GM12878 (cell line): ENCODE measurements at regions not wholly inside any gene's neighbourhood (a gene's known extent, or its start where the extent isn't known, plus 50 kb on each side); places are given as distances from the start of the nearest gene placed in this dataset.

Source experiments
- ATAC-seq: fragments of 200-7000 bp; cut with Tn5 transposase; 3 replicates; pipeline ENCODE4 v1.9.1; 2020; ENCODE audit warnings: mild to moderate bottlenecking, moderate library complexity
- BruUV-seq: library from RNA; stranded (reverse); fragments of 400-500 nt; replicated peaks from 2 replicates; lab custom pipeline; 2021; lab: Mats Ljungman, UMichigan
- CTCF ChIA-PET: fragments of 300-600 bp; sonication (Branson Sonifier 250); formaldehyde crosslinking; extraction: SDS; loops from one replicate; lab custom pipeline; 2021; ENCODE audit warnings: inconsistent platforms; lab: Yijun Ruan, JAX
- POLR2A ChIA-PET: fragments of 350-600 bp; formaldehyde crosslinking; extraction: SDS; loops from one replicate; lab custom pipeline; 2021; ENCODE audit warnings: inconsistent platforms; lab: Charles Lee
- RAD21 ChIA-PET: fragments of 300-600 bp; sonication (Branson Sonifier 250); formaldehyde crosslinking; loops from one replicate; lab custom pipeline; 2023; ENCODE audit warnings: antibody characterized with exemption; ENCODE audit not compliant: unreplicated experiment; lab: Charles Lee
- SMC1A ChIA-PET: fragments of 300-600 bp; sonication (Branson Sonifier 250); formaldehyde crosslinking; loops from one replicate; lab custom pipeline; 2023; ENCODE audit not compliant: unreplicated experiment, uncharacterized antibody; lab: Charles Lee
- DNase-seq: peaks from one replicate; pipeline ENCODE4 v3.0.0-alpha.2; 2011; ENCODE audit warnings: low read depth, low spot score
- FAIRE-seq: peaks from 3 replicates; lab custom pipeline; 2011; peaks lifted over from hg19 to GRCh38; lab: Jason Lieb, UNC
- H2AFZ ChIP-seq: 2 replicates; pipeline ENCODE4 v1.6.0; 2011; ENCODE audit warnings: low read depth, low read length, control low read depth; ENCODE audit not compliant: control insufficient read depth
- H3K27ac ChIP-seq: 2 replicates; pipeline ENCODE4 v1.5.1; 2011; ENCODE audit warnings: control low read depth; ENCODE audit not compliant: control insufficient read depth, insufficient read depth
- H3K27me3 ChIP-seq, 2 experiments: replicated peaks in 1 of 2; 2 replicates each; pipeline versions ENCODE4 v1.6.0 to v1.6.1; 2011; ENCODE audit warnings: low read length in 1 of 2; ENCODE audit not compliant: control insufficient read depth in 2 of 2, insufficient read depth in 2 of 2
- H3K36me3 ChIP-seq, 2 experiments: 2 replicates each; pipeline ENCODE4 v1.5.1; 2011; ENCODE audit warnings: low read length in 1 of 2; ENCODE audit not compliant: control insufficient read depth in 2 of 2, insufficient read depth in 2 of 2
- H3K4me1 ChIP-seq: 2 replicates; pipeline ENCODE4 v1.6.1; 2011; ENCODE audit warnings: mild to moderate bottlenecking, low read length, moderate library complexity, mixed read lengths; ENCODE audit not compliant: control insufficient read depth, insufficient read depth
- H3K4me2 ChIP-seq: 2 replicates; pipeline ENCODE4 v1.6.0; 2011; ENCODE audit warnings: control low read depth; ENCODE audit not compliant: control insufficient read depth, insufficient read depth
- H3K4me3 ChIP-seq: fragments of 200-600 bp; sonication (generic); 2 replicates; pipeline ENCODE4 v1.5.1; 2016
- H3K79me2 ChIP-seq: 2 replicates; pipeline ENCODE4 v1.6.0; 2011; ENCODE audit warnings: low read length; ENCODE audit not compliant: control insufficient read depth, insufficient read depth
- H3K9ac ChIP-seq: 2 replicates; pipeline ENCODE4 v1.8.0; 2011; ENCODE audit warnings: low read length, control low read depth, mixed read lengths; ENCODE audit not compliant: control insufficient read depth, insufficient read depth
- H3K9me3 ChIP-seq: replicated peaks from 3 replicates; pipeline ENCODE4 v1.5.1; 2011; ENCODE audit warnings: mild to moderate bottlenecking, low read length; ENCODE audit not compliant: control insufficient read depth, insufficient read depth
- H4K20me1 ChIP-seq: 2 replicates; pipeline ENCODE4 v1.6.0; 2011; ENCODE audit not compliant: control insufficient read depth, insufficient read depth
- ASH2L ChIP-seq: fragments of 300-600, 200-600 bp; sonication (generic); IDR thresholded peaks from 2 replicates; pipeline ENCODE4 v1.6.1; 2017; ENCODE audit warnings: low read depth, mild to moderate bottlenecking, borderline replicate concordance
- BMI1 ChIP-seq: fragments of 450-650 bp; IDR thresholded peaks from 2 replicates; pipeline ENCODE4 v1.6.1; 2016; ENCODE audit warnings: mild to moderate bottlenecking, moderate library complexity, borderline replicate concordance
- MLLT1 ChIP-seq: fragments of 450-650 bp; IDR thresholded peaks from 2 replicates; pipeline ENCODE4 v1.6.1; 2016; ENCODE audit warnings: mild to moderate bottlenecking
- POU2F2 ChIP-seq: IDR thresholded peaks from 3 replicates; pipeline ENCODE4 v1.6.1; 2011; ENCODE audit warnings: low read depth, mild to moderate bottlenecking, low read length, borderline replicate concordance
- SMAD1 ChIP-seq: fragments of 450-650 bp; IDR thresholded peaks from 2 replicates; pipeline ENCODE4 v1.6.1; 2018; ENCODE audit warnings: mild to moderate bottlenecking, low read depth; ENCODE audit not compliant: partially characterized antibody
- WGBS: methylation state at CpG from one replicate; pipeline ENCODE4 v1.1.6; 2016; ENCODE audit warnings: low lambda C conversion rate; ENCODE audit not compliant: insufficient replicate concordance, insufficient coverage; ENCODE audit errors: missing lambda C conversion rate; 5-methylcytosine and 5-hydroxymethylcytosine counted together
- in situ Hi-C: fragments of 300-500 bp; cut with MboI; formaldehyde crosslinking; loops from 9 replicates; pipeline ENCODE4 v1.14.3; 2018; ENCODE audit warnings: mixed read lengths
- intact Hi-C: fragments of 100-400 bp; cut with micrococcal nuclease; formaldehyde crosslinking; loops from one replicate; pipeline ENCODE4 v1.14.2; 2022; ENCODE audit not compliant: unreplicated experiment
- TF ChIP-seq, protein P1 (sequence below), 3 experiments: IDR thresholded peaks in 2 of 3; conservative IDR thresholded peaks in 1 of 3; 2 replicates each; pipeline ENCODE4 v1.5.1; 2011; ENCODE audit warnings: low read depth in 3 of 3, low read length in 3 of 3, mild to moderate bottlenecking in 3 of 3, control low read depth in 2 of 3, moderate library complexity in 2 of 3, inconsistent platforms in 1 of 3, mixed read lengths in 1 of 3; ENCODE audit not compliant: control insufficient read depth in 2 of 3, insufficient read depth in 1 of 3; ENCODE audit errors: extremely low read depth in 1 of 3

DNA sequence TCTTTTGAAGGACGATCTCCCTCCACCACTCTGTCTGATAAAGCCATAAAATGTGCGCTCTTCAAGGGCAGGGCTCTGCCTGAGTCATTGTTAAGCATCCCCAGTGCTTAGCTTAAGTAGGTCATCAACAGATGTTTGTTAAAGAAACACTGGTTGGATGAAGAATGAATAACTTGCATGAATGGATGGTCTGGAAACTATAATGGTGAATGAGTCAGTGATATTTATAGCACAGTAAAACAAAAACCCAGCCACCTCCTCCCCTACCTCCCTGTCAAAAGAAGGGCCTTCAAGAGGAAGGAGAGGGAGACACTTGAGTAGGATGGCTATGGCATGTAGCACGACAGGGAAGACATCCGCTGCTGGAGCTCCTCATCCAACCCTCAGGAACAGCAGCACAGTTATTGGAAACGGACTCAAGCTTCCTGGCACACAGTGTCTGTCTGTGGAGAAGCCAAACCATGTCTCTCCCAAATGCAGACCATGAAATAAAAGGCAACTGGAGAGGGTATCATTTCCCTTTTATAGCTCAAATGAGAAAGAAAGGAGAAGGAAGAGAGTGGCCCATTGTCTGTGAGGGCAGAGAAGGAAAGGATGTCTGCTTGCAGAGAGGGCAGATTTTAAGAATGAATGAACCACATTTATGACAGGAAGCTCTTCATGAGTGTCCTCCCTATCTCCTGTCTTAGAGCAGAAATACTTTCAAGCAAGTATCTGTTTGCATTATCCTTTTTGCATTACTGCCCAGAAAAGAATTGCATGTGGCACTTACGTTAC lies 183.5 kb upstream of the UBL3 start:
- WGBS: 30% methylated on average over 6 of the region's 6 CpGs
- intact Hi-C loops: no loop called here
- no peak overlapping the region for H3K4me3 ChIP-seq
- DNase-seq: no peak
- no peaks in the 10 kb centered on the region for H3K36me3 ChIP-seq
- no TSS peak for BruUV-seq
- H4K20me1 ChIP-seq: no peaks in the 10 kb centered on the region
- TF ChIP-seq MLLT1: no peak
- no peak for TF ChIP-seq ASH2L
- TF ChIP-seq BMI1: no peak
- TF ChIP-seq SMAD1: no peak
- no peak for TF ChIP-seq POU2F2
- TF ChIP-seq, protein P1, sequence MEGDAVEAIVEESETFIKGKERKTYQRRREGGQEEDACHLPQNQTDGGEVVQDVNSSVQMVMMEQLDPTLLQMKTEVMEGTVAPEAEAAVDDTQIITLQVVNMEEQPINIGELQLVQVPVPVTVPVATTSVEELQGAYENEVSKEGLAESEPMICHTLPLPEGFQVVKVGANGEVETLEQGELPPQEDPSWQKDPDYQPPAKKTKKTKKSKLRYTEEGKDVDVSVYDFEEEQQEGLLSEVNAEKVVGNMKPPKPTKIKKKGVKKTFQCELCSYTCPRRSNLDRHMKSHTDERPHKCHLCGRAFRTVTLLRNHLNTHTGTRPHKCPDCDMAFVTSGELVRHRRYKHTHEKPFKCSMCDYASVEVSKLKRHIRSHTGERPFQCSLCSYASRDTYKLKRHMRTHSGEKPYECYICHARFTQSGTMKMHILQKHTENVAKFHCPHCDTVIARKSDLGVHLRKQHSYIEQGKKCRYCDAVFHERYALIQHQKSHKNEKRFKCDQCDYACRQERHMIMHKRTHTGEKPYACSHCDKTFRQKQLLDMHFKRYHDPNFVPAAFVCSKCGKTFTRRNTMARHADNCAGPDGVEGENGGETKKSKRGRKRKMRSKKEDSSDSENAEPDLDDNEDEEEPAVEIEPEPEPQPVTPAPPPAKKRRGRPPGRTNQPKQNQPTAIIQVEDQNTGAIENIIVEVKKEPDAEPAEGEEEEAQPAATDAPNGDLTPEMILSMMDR (IDR thresholded peaks at IDR 0.05 in 2 of 3, conservative IDR thresholded peaks at IDR 0.05 in 1 of 3; ENCODE audit: control insufficient read depth in 2 of 3, extremely low read depth in 1 of 3, insufficient read depth in 1 of 3, low read depth in 3 of 3, low read length in 3 of 3): no peak
- TF ChIP-seq, all 136 proteins: peak for 0
- RAD21 ChIA-PET: no interaction called here
- FAIRE-seq (no peak), ATAC-seq (no peak)
- no peak overlapping the region for H3K9ac ChIP-seq
- H3K4me2 ChIP-seq: no peak overlapping the region
- no peak overlapping the region for H2AFZ ChIP-seq
- SMC1A ChIA-PET: no interaction called here
- 0 out of 4 replicates have a peak, but pooled peaks cover 0 to 4% of the 10 kb centered on the region in 2 experiments for H3K27me3 ChIP-seq
- H3K27ac ChIP-seq: no peak overlapping the region
- CTCF ChIA-PET: no interaction called here
- POLR2A ChIA-PET: no interaction called here
- no peaks in the 10 kb centered on the region for H3K4me1 ChIP-seq
- no peaks in the 10 kb centered on the region for H3K79me2 ChIP-seq
- in situ Hi-C loops: no loop called here
- H3K9me3 ChIP-seq: no peaks in the 10 kb centered on the region
